RCC 7860 (cell line): ENCODE measurements at regions not wholly inside any gene's neighbourhood (a gene's known extent, or its start where the extent isn't known, plus 50 kb on each side); places are given as distances from the start of the nearest gene placed in this dataset.

Experiments
- DNase-seq: peaks from one replicate; pipeline ENCODE4 v3.0.0-alpha.2; 2015; ENCODE audit warnings: low spot score
- FAIRE-seq: peaks from 2 replicates; lab custom pipeline; 2012; peaks lifted over from hg19 to GRCh38; lab: Jason Lieb, UNC

DNA sequence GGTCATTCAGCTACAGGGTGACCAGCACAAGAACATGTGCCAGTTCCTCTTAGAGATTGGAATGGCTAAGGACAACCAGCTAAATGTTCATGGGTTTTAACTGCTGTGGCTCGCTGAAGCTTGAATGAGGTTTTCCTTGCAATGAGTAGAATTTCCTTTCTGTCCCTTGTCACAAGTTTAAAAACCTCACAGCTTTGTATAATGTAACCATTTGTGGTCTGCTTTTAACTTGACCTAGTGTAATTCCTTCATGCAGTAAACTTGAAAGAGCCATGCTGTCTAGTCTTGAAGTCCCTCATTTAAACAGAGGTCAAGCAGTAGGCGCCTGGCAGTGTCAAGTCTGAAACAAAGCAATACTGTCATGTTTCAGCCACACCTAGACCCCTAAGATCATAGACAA lies 181.3 kb upstream of the DMRT1 start:
- FAIRE-seq (peak; percentile 49), DNase-seq (peak; percentile 34)

DNA sequence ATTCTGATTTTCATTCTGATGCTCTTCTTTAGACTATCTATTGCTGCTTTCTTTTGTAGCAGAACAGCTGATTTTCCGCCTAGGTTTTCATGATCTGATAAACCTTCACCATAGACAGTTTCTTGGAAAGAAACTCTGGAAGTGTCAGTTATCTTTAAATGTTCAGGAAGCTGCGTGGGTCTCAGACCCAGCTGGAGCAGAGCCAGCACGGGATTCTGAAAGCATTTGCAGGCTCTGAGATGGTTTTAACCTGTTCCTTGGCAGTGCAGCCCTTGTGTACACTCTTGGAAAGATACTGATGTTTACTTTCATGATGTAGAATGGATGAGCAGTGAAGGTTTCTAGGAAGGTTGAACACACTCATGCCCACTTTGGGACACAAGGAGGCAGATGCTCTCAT lies 178.0 kb upstream of the DMRT1 start:
- no peak for FAIRE-seq

DNA sequence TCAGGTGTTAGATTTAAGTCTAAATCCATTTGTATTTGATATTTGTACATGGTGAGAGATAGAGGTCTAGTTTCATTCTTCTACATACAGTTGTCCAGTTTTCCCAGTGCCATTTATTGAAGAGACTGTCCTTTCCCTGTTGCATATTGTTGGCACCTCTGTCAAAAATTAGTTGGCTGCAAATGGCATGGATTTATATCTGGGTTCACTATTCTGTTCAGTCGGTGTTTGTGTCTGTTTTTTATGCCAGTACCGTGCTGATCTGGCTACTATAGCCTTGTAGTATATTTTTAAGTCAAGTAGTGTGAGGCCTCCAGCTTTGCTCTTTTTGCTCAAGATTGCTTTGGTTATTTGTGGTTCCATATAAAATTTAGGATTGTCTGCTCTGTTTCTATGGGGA lies 176.2 kb upstream of the DMRT1 start:
- no peak for FAIRE-seq
- no peak for DNase-seq

More for the DNA sequence above, 178.0 kb upstream of the DMRT1 start:
- DNase-seq: no peak

GRCh38 chr9:671997-672396 lies 169.5 kb upstream of the DMRT1 start:
- DNase-seq (no peak), FAIRE-seq (no peak)

DNA sequence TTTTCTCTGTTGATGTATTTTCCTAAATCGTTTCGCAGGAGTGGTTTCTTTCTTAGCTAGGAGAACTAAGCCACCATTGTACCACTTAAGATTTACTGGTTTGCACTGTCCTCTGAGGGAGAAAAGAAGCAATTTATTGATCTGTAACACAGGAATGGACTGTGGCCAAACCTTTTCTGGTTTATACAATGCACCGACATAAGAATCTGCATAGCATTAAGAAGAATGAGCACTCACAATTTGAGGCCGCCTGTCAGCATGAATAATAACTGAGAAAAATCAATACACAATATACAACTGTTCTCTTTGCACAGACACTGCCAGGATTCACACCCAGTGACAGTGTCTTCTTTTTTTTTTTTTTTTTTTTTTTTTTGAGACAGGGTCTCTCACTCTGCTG lies 168.6 kb upstream of the DMRT1 start:
- FAIRE-seq: no peak

GRCh38 chr9:673264-673965 lies 168.1 kb upstream of the DMRT1 start:
- no peak for FAIRE-seq

More for the DNA sequence above, 168.6 kb upstream of the DMRT1 start:
- no peak for DNase-seq

DNA sequence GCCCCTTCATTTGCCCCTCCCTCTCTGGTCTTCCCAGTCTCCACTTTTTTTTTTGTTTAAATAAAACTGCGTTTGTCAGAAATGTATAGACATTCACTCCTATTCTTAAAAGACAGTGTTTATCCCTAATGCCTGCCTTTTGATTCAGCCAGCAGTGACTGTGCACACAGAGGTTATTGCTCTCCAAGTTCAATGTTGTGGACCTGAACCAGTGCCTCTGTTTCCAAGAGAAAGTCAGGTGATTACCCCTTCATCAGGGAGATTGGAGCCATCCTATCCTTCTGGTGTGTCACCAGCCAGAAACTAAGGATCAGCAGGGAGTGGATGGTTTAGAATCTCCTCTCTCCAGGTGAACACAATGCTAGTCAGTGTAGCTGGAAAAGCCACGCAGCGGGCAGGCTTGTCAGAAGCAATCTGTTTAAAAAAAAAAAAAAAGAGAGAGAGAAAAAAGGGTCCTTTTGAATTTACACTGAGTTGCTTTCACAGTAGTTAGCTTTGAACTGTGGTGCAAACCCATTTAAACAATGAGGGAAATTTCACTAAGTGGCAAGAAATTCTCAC lies 167.5 kb upstream of the DMRT1 start:
- no peak for FAIRE-seq

More at GRCh38 chr9:673264-673965, 168.1 kb upstream of the DMRT1 start:
- DNase-seq: no peak

GRCh38 chr9:675697-676370 lies 165.7 kb upstream of the DMRT1 start:
- no peak for DNase-seq
- FAIRE-seq: no peak

More for the DNA sequence above, 167.5 kb upstream of the DMRT1 start:
- no peak for DNase-seq

DNA sequence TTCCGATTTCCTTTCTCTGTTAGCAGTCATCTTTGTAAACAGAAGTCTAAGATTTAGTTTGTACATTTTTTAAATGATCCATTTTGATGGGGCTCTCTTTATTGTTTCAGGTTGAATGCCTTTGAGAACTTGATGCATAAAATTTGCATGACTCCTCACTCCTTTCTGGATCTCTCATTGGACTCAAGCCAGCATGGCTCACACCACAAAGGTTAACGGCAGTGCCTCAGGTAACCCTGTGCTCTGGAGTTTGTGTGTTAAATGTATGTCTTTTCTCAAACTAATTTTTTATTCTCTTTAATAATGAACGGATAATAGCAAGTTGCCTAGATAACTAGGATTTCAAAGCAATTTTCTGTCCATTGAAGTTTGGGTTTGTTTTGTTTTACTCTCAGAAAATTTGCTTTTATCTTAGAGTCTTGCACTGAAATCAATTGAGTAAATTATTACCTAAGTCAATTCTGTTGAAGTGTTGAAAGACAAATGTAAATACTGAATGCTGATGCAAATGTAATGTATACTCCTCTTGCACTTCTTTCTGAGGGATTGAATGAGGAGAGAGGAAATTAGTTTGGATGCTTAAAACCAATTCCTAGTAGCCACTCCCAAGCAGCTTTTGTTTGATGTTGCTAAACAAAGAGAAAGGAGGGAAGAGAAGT lies 164.6 kb upstream of the DMRT1 start:
- peak; percentile 72 for FAIRE-seq
- peak; percentile 21 for DNase-seq

- DNase-seq: peak; percentile 35
- no peak for FAIRE-seq
These were observed 163.9 kb upstream of the DMRT1 start for GRCh38 chr9:677461-678097.

GRCh38 chr9:678897-679296 lies 162.6 kb upstream of the DMRT1 start:
- no peak for DNase-seq
- FAIRE-seq: no peak

DNA sequence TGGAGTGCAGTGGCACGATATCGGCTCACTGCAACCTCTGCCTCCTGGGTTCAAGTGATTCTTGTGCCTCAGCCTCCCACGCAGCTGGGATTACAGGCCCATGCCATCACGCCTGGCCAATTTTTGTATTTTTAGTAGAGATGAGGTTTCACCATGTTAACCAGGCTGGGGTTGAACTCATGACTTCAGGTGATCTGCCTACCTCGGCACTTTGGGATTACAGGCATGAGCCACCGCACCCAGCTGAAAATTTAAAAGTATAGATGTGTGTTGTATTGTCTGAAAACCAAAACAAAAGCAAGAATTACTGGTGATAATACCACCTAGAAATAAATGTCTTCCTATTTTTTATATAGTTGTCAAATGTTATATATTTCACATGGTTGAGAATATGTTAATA lies 162.0 kb upstream of the DMRT1 start:
- DNase-seq (no peak), FAIRE-seq (no peak)

DNA sequence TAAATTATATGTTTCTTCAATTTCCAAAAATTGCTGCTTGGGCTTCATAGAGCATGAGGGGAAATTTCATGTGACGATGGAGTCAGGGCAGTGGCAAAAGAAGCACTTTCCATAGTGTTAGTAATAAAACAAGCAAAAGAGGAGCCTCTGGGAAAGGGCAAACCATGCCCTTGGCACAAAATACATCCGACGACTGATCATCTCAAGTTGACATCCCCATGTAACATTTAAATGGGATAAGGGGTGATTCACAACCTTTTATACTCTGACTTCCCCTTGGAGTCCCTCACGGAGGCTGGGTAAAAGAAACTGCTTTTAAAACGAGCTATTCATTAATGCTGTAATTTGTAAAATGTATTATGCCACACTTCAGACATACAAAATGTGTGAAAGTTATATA lies 161.4 kb upstream of the DMRT1 start:
- FAIRE-seq (no peak), DNase-seq (no peak)

DNA sequence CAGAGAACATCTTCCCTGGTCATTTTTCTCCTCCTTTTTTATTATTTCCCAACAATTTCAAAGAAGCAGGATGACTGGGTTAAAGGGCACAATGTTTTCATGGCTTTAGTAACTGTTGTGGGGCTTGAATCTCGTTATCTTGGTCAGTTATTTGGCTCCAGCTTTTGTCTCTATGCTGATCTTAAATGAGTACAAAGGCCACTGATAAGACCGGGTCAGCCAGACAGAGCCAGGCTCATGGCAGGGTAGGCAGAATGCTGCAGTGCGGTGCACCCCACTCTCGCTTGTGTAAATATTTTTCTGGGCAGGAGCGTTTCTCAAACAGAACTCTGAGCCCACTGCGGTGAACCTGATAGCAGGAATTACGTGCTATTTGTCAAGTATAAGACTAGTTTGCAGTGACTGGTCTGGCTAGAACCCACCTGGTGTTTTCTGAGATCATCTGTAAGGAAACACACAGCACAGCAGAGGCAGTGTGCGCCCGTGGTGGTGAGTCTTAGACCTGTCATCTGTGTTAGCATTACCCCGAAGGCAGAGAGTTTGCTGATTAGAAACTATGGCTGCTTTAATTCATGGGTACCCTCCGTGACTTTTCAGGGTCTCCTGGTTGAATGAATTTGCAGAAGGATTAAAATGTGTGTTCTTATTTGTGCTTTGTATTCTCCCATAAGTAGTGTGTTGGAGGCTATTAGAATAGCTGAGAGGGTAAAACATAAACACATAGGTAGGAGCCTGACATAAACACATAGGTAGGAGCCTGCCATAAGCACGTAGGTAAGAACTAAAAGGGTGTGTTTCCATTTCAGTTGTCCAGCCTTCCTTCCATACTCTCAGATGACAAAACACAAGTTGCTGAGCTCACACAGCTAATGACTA lies 158.6 kb upstream of the DMRT1 start:
- FAIRE-seq (peak; percentile 39), DNase-seq (peak; percentile 58)

DNA sequence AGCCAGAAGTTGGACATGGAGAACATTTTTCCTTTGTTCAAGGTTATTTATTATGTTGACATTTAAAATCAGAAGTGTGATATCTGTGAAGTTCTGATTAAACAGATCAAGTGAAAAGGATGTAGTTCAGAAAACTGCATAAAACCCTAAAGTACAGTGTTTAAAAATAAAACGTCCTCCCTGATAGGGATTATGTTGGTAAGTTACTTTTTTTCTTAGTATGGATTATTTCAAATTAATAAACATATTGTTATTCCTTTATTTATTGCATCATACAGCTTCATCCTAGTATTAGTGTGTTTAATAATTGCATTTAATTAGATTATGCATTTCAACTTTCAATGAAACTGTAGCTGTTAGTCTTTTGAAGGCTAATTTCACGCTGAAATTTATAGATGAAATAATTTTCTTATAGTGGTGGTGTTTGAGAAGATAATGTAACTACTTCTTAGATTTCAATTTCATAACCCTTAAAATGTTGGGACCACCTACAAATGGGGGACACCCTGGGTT lies 157.9 kb upstream of the DMRT1 start:
- DNase-seq (no peak), FAIRE-seq (no peak)

DNA sequence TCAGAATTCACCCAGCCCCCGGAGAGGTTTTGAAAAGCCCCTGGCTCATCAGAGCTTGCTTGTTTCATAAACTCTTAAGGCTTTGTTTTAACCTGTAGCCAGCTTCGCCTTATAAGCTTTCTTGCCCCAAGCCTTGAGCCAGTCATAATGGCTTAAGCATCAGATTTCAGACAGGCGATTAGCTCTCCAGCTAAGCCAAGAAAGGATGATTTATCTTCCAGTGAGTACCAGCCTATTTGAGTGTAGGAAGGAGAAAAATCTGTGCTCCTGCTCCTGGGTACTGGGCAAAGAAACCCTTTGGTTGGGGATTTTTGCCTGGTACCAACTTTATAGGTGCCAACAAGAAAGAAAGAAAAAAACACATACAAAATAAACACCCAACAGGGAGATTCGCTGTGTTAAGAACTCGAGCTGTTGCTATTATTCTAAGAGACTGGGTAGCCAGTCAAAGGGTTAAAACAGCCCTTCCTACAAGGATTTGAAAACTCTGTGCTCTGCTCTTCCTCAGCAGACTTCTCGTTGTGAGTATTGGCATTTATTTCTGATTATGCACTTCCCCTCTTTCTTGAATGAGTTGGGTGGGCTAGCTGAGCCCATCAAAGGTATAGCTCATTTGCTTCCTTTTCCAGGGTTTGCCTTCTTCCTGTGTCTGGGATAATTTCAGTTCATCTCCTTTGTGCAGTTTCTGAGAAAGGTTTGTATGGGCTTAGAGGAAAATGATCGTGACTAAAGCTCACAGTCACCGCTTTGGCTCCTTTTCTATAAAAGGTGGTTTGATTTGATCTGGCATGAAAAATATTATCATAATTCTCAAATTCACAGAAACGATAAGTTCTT lies 157.2 kb upstream of the DMRT1 start:
- FAIRE-seq (peak; percentile 46), DNase-seq (peak; percentile 51)

GRCh38 chr9:684941-685340 lies 156.6 kb upstream of the DMRT1 start:
- FAIRE-seq (peak; percentile 36), DNase-seq (peak; percentile 29)

- no peak for FAIRE-seq
- DNase-seq: no peak
These were observed 155.1 kb upstream of the DMRT1 start for GRCh38 chr9:686321-686813.
